ENCODE measurements at regions not wholly inside any gene's neighbourhood (a gene's known extent, or its start where the extent isn't known, plus 50 kb on each side); places are given as distances from the start of the nearest gene placed in this dataset.
A peak's percentile ranks its signal among the peaks of the same experiment; 100 is the strongest.

GRCh38 chr14:61226015-61226654 lies 55.0 kb downstream of the TMEM30B start:
- H3K9me3 ChIP-seq (ENCODE audit: control insufficient read depth in 5 of 5, low read length in 5 of 5): no peaks in the 10 kb centered on the region
- H3K27ac ChIP-seq (ENCODE audit: low read depth, low read length): no peak overlapping the region
- no peaks in the 10 kb centered on the region for H3K36me3 ChIP-seq (ENCODE audit: control insufficient read depth in 5 of 5, insufficient read depth in 5 of 5, low read length in 5 of 5)
- H3K9ac ChIP-seq (ENCODE audit: low read length in 5 of 5): no peak overlapping the region
- H3K27me3 ChIP-seq (ENCODE audit: control insufficient read depth in 5 of 5, insufficient read depth in 4 of 5, low read length in 5 of 5): no peaks in the 10 kb centered on the region
- H3K4me1 ChIP-seq (ENCODE audit: control insufficient read depth in 5 of 5, insufficient read depth in 5 of 5, low read length in 5 of 5): peaks cover 9 to 73% (median 54%) of the 10 kb centered on the region in 5 donors
- H3K4me3 ChIP-seq (ENCODE audit: low read depth in 1 of 5, low read length in 5 of 5): no peak overlapping the region

- H3K9me3 ChIP-seq (ENCODE audit: control insufficient read depth in 5 of 5, low read length in 5 of 5): no peaks in the 10 kb centered on the region
- peak overlapping the region; percentile 73 for H3K27ac ChIP-seq (ENCODE audit: low read depth, low read length)
- H3K4me3 ChIP-seq (ENCODE audit: low read depth in 1 of 5, low read length in 5 of 5): no peak overlapping the region
- H3K36me3 ChIP-seq (ENCODE audit: control insufficient read depth in 5 of 5, insufficient read depth in 5 of 5, low read length in 5 of 5): no peaks in the 10 kb centered on the region
- H3K4me1 ChIP-seq (ENCODE audit: control insufficient read depth in 5 of 5, insufficient read depth in 5 of 5, low read length in 5 of 5): peaks cover 9 to 81% (median 60%) of the 10 kb centered on the region in 5 donors
- H3K9ac ChIP-seq (ENCODE audit: low read length in 5 of 5): no peak overlapping the region
- H3K27me3 ChIP-seq (ENCODE audit: control insufficient read depth in 5 of 5, insufficient read depth in 4 of 5, low read length in 5 of 5): no peaks in the 10 kb centered on the region
Measured at GRCh38 chr14:61225344-61225743, 55.8 kb downstream of the TMEM30B start.

- Histone ChIP-seq H3K4me3 (ENCODE audit: low read depth in 1 of 5, low read length in 5 of 5) (no peak overlapping the region), H3K9ac (ENCODE audit: low read length in 5 of 5) (no peak overlapping the region), H3K4me1 (ENCODE audit: control insufficient read depth in 5 of 5, insufficient read depth in 5 of 5, low read length in 5 of 5) (peaks cover 9 to 83% (median 57%) of the 10 kb centered on the region in 5 donors), H3K36me3 (ENCODE audit: control insufficient read depth in 5 of 5, insufficient read depth in 5 of 5, low read length in 5 of 5) (no peaks in the 10 kb centered on the region), H3K27ac (ENCODE audit: low read depth, low read length) (peak overlapping the region; percentile 73), H3K9me3 (ENCODE audit: control insufficient read depth in 5 of 5, low read length in 5 of 5) (no peaks in the 10 kb centered on the region), H3K27me3 (ENCODE audit: control insufficient read depth in 5 of 5, insufficient read depth in 4 of 5, low read length in 5 of 5) (no peaks in the 10 kb centered on the region)
Measured at GRCh38 chr14:61223552-61223951, 57.6 kb downstream of the TMEM30B start.

GRCh38 chr14:61222388-61222787 lies 58.8 kb downstream of the TMEM30B start:
- no peak overlapping the region for H3K4me3 ChIP-seq (ENCODE audit: low read depth in 1 of 5, low read length in 5 of 5)
- H3K9me3 ChIP-seq (ENCODE audit: control insufficient read depth in 5 of 5, low read length in 5 of 5): no peaks in the 10 kb centered on the region
- peak overlapping the region; percentile 73 for H3K27ac ChIP-seq (ENCODE audit: low read depth, low read length)
- no peak overlapping the region for H3K9ac ChIP-seq (ENCODE audit: low read length in 5 of 5)
- peaks cover 9 to 84% (median 55%) of the 10 kb centered on the region in 5 donors for H3K4me1 ChIP-seq (ENCODE audit: control insufficient read depth in 5 of 5, insufficient read depth in 5 of 5, low read length in 5 of 5)
- H3K36me3 ChIP-seq (ENCODE audit: control insufficient read depth in 5 of 5, insufficient read depth in 5 of 5, low read length in 5 of 5): no peaks in the 10 kb centered on the region
- no peaks in the 10 kb centered on the region for H3K27me3 ChIP-seq (ENCODE audit: control insufficient read depth in 5 of 5, insufficient read depth in 4 of 5, low read length in 5 of 5)

GRCh38 chr14:61221906-61222305 lies 59.2 kb downstream of the TMEM30B start:
- no peaks in the 10 kb centered on the region for H3K27me3 ChIP-seq (ENCODE audit: control insufficient read depth in 5 of 5, insufficient read depth in 4 of 5, low read length in 5 of 5)
- peak overlapping the region; percentile 74 for H3K27ac ChIP-seq (ENCODE audit: low read depth, low read length)
- peaks cover 9 to 86% (median 55%) of the 10 kb centered on the region in 5 donors for H3K4me1 ChIP-seq (ENCODE audit: control insufficient read depth in 5 of 5, insufficient read depth in 5 of 5, low read length in 5 of 5)
- no peak overlapping the region for H3K9ac ChIP-seq (ENCODE audit: low read length in 5 of 5)
- no peaks in the 10 kb centered on the region for H3K9me3 ChIP-seq (ENCODE audit: control insufficient read depth in 5 of 5, low read length in 5 of 5)
- H3K4me3 ChIP-seq (ENCODE audit: low read depth in 1 of 5, low read length in 5 of 5): no peak overlapping the region
- no peaks in the 10 kb centered on the region for H3K36me3 ChIP-seq (ENCODE audit: control insufficient read depth in 5 of 5, insufficient read depth in 5 of 5, low read length in 5 of 5)

- Histone ChIP-seq H3K9me3 (ENCODE audit: control insufficient read depth in 5 of 5, low read length in 5 of 5) (no peaks in the 10 kb centered on the region), H3K27ac (ENCODE audit: low read depth, low read length) (peak overlapping the region; percentile 74), H3K9ac (ENCODE audit: low read length in 5 of 5) (no peak overlapping the region), H3K27me3 (ENCODE audit: control insufficient read depth in 5 of 5, insufficient read depth in 4 of 5, low read length in 5 of 5) (no peaks in the 10 kb centered on the region), H3K4me3 (ENCODE audit: low read depth in 1 of 5, low read length in 5 of 5) (no peak overlapping the region), H3K36me3 (ENCODE audit: control insufficient read depth in 5 of 5, insufficient read depth in 5 of 5, low read length in 5 of 5) (no peaks in the 10 kb centered on the region), H3K4me1 (ENCODE audit: control insufficient read depth in 5 of 5, insufficient read depth in 5 of 5, low read length in 5 of 5) (peaks cover 9 to 90% (median 55%) of the 10 kb centered on the region in 5 donors)
Measured at GRCh38 chr14:61219673-61220072, 61.5 kb downstream of the TMEM30B start.

- Histone ChIP-seq H3K4me1 (ENCODE audit: control insufficient read depth in 5 of 5, insufficient read depth in 5 of 5, low read length in 5 of 5) (peaks cover 6 to 90% (median 57%) of the 10 kb centered on the region in 5 donors), H3K9ac (ENCODE audit: low read length in 5 of 5) (no peak overlapping the region), H3K4me3 (ENCODE audit: low read depth in 1 of 5, low read length in 5 of 5) (no peak overlapping the region), H3K9me3 (ENCODE audit: control insufficient read depth in 5 of 5, low read length in 5 of 5) (no peaks in the 10 kb centered on the region), H3K27ac (ENCODE audit: low read depth, low read length) (peak overlapping the region; percentile 74), H3K27me3 (ENCODE audit: control insufficient read depth in 5 of 5, insufficient read depth in 4 of 5, low read length in 5 of 5) (no peaks in the 10 kb centered on the region), H3K36me3 (ENCODE audit: control insufficient read depth in 5 of 5, insufficient read depth in 5 of 5, low read length in 5 of 5) (no peaks in the 10 kb centered on the region)
Measured at GRCh38 chr14:61219256-61219655, 61.9 kb downstream of the TMEM30B start.

GRCh38 chr14:61218767-61219166 lies 62.4 kb downstream of the TMEM30B start:
- H3K36me3 ChIP-seq (ENCODE audit: control insufficient read depth in 5 of 5, insufficient read depth in 5 of 5, low read length in 5 of 5): no peaks in the 10 kb centered on the region
- peak overlapping the region; percentile 74 for H3K27ac ChIP-seq (ENCODE audit: low read depth, low read length)
- no peaks in the 10 kb centered on the region for H3K27me3 ChIP-seq (ENCODE audit: control insufficient read depth in 5 of 5, insufficient read depth in 4 of 5, low read length in 5 of 5)
- H3K9me3 ChIP-seq (ENCODE audit: control insufficient read depth in 5 of 5, low read length in 5 of 5): no peaks in the 10 kb centered on the region
- H3K9ac ChIP-seq (ENCODE audit: low read length in 5 of 5): no peak overlapping the region
- H3K4me3 ChIP-seq (ENCODE audit: low read depth in 1 of 5, low read length in 5 of 5): no peak overlapping the region
- peaks cover 5 to 89% (median 56%) of the 10 kb centered on the region in 5 donors for H3K4me1 ChIP-seq (ENCODE audit: control insufficient read depth in 5 of 5, insufficient read depth in 5 of 5, low read length in 5 of 5)

- Histone ChIP-seq H3K4me1 (ENCODE audit: control insufficient read depth in 5 of 5, insufficient read depth in 5 of 5, low read length in 5 of 5) (peaks cover 3 to 88% (median 56%) of the 10 kb centered on the region in 5 donors), H3K27me3 (ENCODE audit: control insufficient read depth in 5 of 5, insufficient read depth in 4 of 5, low read length in 5 of 5) (no peaks in the 10 kb centered on the region), H3K9ac (ENCODE audit: low read length in 5 of 5) (no peak overlapping the region)
Measured at GRCh38 chr14:61218157-61218556, 63.0 kb downstream of the TMEM30B start.

GRCh38 chr14:61217516-61217915 lies 63.6 kb downstream of the TMEM30B start:
- Histone ChIP-seq H3K36me3 (ENCODE audit: control insufficient read depth in 5 of 5, insufficient read depth in 5 of 5, low read length in 5 of 5) (no peaks in the 10 kb centered on the region), H3K9me3 (ENCODE audit: control insufficient read depth in 5 of 5, low read length in 5 of 5) (no peaks in the 10 kb centered on the region), H3K27ac (ENCODE audit: low read depth, low read length) (peak overlapping the region; percentile 74), H3K27me3 (ENCODE audit: control insufficient read depth in 5 of 5, insufficient read depth in 4 of 5, low read length in 5 of 5) (no peaks in the 10 kb centered on the region), H3K9ac (ENCODE audit: low read length in 5 of 5) (no peak overlapping the region), H3K4me3 (ENCODE audit: low read depth in 1 of 5, low read length in 5 of 5) (no peak overlapping the region), H3K4me1 (ENCODE audit: control insufficient read depth in 5 of 5, insufficient read depth in 5 of 5, low read length in 5 of 5) (peaks cover 4 to 89% (median 56%) of the 10 kb centered on the region in 5 donors)

More at GRCh38 chr14:61218157-61218556, 63.0 kb downstream of the TMEM30B start:
- Histone ChIP-seq H3K9me3 (ENCODE audit: control insufficient read depth in 5 of 5, low read length in 5 of 5) (no peaks in the 10 kb centered on the region), H3K27ac (ENCODE audit: low read depth, low read length) (peak overlapping the region; percentile 74), H3K4me3 (ENCODE audit: low read depth in 1 of 5, low read length in 5 of 5) (no peak overlapping the region), H3K36me3 (ENCODE audit: control insufficient read depth in 5 of 5, insufficient read depth in 5 of 5, low read length in 5 of 5) (no peaks in the 10 kb centered on the region)

All from subcutaneous abdominal adipose tissue (tissue), 5 donors.